HG02973 (cell line): ENCODE measurements at regions not wholly inside any gene's neighbourhood (a gene's known extent, or its start where the extent isn't known, plus 50 kb on each side); places are given as distances from the start of the nearest gene placed in this dataset.

Source experiments
- ATAC-seq: cut with Tn5 transposase; IDR thresholded peaks from one replicate; pipeline ENCODE4 v1.9.1; 2021; ENCODE audit warnings: moderate library complexity; ENCODE audit not compliant: unreplicated experiment

DNA sequence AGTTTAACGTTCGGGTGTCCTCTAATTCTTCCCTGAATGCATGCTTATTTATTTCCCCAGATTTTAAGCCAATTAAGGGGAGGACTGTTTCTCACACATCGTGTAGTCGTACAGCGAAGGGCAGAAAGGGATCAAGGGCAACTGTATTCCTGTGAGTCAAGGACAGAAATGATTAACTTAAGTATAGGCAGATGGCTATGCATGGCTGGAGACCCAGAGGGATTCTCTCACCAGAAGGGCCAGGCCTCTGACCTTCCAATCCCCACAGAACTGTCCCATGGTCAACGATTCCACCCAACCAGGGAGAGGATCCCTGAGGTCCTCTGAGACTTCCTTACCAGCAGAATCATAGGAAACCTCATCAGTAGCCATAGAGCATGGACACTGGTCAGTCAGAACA is 161.8 kb upstream of the MAP1B start:
- ATAC-seq, result no peak

DNA sequence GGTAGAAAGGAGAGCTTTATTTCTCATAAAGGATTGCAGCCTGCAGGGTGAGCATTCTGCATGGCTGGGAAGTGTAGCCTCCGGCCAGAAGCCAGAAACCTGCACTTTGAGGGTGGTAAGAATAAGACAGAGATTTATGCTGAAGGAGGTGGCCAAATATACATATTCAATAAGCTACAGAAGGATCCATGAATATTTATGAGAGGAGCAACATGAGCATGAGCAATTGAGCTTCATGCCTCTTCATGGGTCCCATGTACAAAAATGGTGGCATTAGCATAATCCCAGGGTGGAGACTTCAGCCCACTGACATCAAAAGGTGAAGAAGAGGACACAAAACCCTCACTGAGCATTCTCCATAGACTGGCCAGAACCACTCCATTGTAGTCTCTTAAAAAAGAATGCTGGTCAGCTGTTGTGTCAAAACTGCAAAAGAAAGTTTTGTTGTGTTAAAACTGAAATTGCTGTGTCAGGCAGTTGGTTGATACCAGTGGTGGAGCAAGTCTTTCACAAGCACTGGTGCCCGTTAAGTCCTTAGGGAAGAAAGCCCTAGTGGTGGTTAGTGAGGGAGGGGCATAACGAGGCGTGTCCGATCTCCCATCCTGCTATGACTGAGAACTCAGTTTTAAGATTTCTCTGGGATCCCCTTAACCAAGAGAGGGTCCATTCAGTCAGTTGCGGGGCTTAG is 160.8 kb upstream of the MAP1B start:
- ATAC-seq, result no peak

DNA sequence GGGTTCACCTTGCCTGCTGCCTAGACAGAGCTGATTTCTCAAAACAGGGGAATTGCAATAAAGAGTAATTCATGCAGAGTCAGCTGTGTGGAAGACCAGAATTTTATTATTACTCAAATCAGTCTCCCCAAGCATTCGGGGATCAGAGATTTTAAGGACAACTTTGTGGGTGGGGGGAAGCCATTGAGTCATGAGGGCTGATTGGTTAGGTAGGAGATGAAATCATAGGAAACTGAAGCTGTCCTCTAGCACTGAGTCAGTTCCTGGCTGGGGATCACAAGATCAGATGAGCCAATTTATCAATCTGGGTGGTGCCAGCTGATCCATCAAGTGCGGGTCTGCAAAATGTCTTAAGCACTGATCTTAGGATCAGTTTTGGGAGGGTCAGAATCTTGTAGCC is 159.1 kb upstream of the MAP1B start:
- ATAC-seq, result no peak

GRCh38 chr5:71949772-71950171 is 157.5 kb upstream of the MAP1B start:
- no peak for ATAC-seq

DNA sequence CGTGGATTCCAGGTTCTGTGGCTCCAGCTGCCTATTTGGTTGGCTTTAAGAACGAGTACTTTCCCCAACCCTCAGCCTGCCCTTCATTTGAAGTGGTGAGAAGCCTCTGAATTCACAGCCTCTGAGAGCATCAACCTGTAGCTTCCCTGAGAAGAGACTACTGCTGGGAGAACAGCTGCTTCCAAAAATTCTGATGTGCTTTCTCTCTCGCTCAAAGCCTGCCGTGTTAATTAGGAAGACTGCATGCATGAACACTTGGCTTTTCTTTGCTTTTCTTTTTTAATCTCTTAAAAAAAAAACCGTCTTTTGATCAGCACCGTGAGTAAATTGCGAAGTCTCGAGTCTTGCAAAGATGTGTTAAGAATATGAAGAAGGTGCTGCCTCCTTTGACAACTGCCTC is 153.4 kb upstream of the MAP1B start:
- ATAC-seq, result no peak

GRCh38 chr5:71954329-71954728 is 152.9 kb upstream of the MAP1B start:
- no peak for ATAC-seq

- no peak for ATAC-seq
Measured at GRCh38 chr5:71955723-71956122, 151.6 kb upstream of the MAP1B start.

- ATAC-seq, result no peak
Measured at GRCh38 chr5:71957292-71957898, 149.9 kb upstream of the MAP1B start.

- ATAC-seq, result no peak
Measured at GRCh38 chr5:71960195-71960594, 147.1 kb upstream of the MAP1B start.

GRCh38 chr5:71961786-71962185 is 145.5 kb upstream of the MAP1B start:
- no peak for ATAC-seq

GRCh38 chr5:71969460-71969859 is 137.8 kb upstream of the MAP1B start:
- ATAC-seq, result no peak

- no peak for ATAC-seq
Measured at GRCh38 chr5:71971862-71972261, 135.4 kb upstream of the MAP1B start.

- no peak for ATAC-seq
Measured at GRCh38 chr5:71972777-71973473, 134.3 kb upstream of the MAP1B start.

- ATAC-seq, result no peak
Measured at GRCh38 chr5:71973563-71973962, 133.7 kb upstream of the MAP1B start.

DNA sequence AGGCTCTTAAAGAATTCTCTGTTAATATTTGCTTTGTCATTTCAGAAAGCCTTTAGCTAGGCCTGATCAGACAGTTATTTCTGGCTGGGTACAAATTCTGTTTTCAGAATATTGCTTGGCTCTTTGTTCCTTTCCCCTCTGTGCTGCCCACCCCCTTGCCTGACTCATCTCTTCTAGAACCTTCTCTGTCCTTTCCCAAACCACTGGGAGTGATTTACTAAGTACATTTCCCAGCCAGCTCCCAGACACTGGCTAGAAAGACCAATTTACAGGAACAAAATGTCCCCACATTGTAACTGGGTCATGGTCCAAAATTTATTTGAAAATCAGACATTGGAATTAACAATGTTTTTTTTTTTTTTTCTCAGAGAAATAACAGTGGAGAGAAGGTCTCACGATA is 133.1 kb upstream of the MAP1B start:
- ATAC-seq, result no peak

GRCh38 chr5:71974622-71975021 is 132.7 kb upstream of the MAP1B start:
- ATAC-seq, result no peak

DNA sequence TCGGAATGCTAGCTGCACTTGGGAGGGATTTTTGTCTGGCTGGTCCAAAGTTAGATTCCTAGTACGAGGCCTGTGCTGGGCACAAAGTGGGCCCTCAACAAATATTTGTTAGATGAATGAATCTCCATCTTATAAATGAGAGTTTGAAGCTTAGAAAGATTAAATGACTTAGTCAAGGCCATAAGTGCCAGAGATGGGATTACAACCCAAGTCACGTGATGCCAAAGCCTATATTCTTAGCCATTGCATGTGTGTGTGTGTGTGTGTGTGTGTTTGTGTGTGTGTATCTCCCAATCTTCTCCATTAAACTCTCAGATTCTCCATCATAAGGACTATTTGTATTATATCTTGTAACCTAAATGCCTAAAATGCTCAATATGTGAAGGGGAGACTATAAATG is 130.8 kb upstream of the MAP1B start:
- no peak for ATAC-seq

DNA sequence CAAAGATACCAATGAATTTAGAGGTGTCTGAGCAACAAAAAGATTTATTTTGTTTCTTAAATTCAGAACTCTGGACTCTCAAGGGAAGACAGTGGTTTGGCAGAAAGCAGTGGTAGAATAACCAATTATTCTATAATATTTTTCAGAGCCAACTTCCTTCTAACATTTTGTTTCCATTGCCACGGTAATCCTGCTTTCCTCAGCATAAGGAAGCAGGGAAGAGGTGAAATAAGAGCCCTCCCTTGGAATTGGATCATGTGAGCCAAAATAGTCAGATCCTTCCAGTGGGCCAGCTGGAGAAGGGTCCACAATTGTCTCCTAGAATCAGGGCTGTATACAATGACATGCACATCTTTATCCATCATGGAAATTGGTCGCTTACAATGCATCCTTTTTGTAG is 130.0 kb upstream of the MAP1B start:
- no peak for ATAC-seq

GRCh38 chr5:71978216-71978615 is 129.1 kb upstream of the MAP1B start:
- no peak for ATAC-seq

- no peak for ATAC-seq
Measured at GRCh38 chr5:71982717-71983395, 124.4 kb upstream of the MAP1B start.

DNA sequence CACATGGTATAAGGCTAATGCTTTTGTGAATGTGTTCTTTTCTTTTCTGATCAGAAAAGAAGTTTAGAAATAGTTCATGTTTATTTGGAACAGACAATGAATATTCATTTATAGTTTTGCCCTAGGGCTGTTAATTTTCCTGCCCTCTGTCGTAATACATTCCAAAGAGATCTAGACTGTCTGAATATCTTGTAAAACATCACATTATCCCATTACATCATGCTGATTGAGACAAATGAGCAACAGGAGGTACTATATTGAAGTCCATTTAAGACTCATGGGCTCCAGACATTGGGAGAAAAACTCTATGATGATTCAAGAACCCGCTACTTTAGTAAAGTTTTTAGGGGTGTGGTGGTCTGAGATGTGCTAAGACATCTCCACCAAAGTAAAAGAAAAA is 121.2 kb upstream of the MAP1B start:
- no peak for ATAC-seq

DNA sequence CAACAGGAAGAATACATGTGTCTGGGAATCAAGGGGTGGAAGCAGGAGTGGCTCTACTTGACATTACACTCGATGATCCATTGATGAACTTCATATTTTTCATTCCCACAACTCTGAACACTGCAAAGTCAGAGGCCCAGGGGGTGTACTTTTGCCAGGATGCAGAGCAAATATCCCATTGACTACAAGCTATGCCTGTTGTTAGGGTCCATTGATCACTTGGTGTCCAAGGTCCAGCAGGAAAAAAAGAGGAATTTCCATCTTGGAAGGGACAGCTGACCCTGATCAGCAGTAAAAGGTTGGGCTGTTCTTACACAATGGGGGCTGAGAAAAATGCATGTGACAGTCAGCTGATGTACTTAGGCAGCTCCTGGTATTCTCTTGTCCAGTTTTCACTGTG is 118.5 kb upstream of the MAP1B start:
- ATAC-seq, result no peak
